GM20000 (cell line): ENCODE measurements at regions not wholly inside any gene's neighbourhood (a gene's known extent, or its start where the extent isn't known, plus 50 kb on each side); places are given as distances from the start of the nearest gene placed in this dataset.

Experiments
- DNase-seq: peaks from one replicate; pipeline ENCODE4 v3.0.0; 2012; ENCODE audit warnings: low spot score
- CTCF ChIP-seq: IDR thresholded peaks from 2 replicates; pipeline ENCODE4 v1.5.1; 2012; ENCODE audit warnings: mild to moderate bottlenecking, control low read depth; ENCODE audit errors: extremely low read depth, missing control alignments

- DNase-seq = no peak
- no peak for TF ChIP-seq CTCF
These were observed 220.1 kb upstream of the DTNBP1 start for GRCh38 chr6:15882915-15883314.

DNA sequence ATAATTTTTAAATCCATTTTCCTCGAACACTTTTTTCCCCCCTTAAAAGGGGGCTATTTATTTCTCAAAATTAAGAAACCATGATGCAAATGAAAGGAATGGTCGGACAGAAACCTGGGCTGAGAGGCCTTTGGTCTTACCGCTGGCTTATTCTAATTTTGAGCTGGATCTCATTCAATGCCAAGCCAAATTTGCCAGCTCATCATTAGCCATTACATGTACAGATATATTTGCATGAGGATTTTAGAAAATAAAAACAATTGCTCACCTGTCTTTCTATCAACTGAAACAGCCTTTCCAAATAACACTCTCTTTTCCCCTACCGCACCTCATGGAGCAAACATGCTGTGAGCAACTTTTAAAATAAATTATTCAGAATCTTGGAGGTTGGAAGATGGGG, 219.5 kb upstream of the DTNBP1 start:
- no peak for TF ChIP-seq CTCF
- no peak for DNase-seq

DNA sequence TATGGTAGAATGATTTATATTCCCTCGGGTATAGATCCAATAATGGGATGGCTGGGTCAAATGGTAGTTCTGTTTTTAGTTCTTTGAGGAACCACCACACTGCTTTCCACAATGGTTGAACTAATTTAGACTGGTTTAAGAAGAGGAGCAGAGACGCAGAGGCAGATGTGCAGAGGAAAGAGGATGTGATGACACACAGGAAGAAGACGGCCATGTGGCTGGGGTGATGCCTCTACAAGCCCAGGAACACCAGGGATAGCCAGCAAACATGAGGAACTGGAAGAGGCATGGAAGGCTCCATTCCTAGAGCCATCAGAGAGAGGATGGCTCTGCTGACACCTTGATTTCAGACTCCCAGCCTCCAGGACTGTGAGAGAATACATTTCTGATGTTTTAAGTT, 218.3 kb upstream of the DTNBP1 start:
- DNase-seq = no peak
- no peak for TF ChIP-seq CTCF

- no peak for TF ChIP-seq CTCF
- no peak for DNase-seq
These were observed 217.6 kb upstream of the DTNBP1 start for GRCh38 chr6:15880262-15880973.

DNA sequence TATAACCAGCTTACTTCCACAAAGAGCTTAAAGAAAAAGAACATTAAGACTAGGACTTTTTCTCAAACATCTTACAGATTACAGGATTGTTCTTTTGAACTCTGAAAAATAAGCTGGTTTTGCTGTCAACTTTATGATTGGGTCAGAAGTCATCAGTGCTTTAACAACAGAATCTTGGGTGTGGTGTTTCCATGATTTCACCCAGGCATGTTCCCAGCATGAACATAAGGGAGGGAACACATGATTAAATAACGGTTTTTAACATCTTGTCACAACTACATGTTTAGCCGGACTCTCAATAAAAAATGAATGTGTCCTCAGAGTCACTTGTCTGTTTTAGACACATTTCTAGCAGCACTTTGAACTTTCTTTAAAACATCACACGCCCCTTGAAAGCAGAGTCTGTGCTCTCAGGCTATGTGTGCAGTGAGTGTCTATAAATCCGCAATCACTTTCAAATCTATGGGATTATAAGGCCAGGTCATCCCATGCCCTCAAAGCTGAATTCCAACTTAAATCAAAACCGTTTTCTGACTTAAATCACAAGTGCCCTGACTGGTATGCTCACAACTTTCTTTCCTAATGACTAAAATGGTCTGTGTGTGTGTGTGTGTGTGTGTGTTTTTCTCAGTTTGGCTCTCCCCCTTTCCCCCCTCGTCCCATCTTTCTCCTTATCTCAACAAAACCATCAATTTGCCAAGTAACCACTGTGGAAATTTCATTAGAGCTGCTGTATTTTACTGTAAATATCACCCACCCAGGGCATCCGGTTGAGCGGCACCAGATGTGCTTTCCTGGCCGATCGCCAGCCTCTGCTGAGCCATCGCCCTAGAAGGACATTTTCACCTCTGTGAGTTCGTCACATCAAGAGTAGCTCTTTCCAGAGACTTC, 216.8 kb upstream of the DTNBP1 start:
- peak; percentile 65 for DNase-seq
- no peak for TF ChIP-seq CTCF

DNA sequence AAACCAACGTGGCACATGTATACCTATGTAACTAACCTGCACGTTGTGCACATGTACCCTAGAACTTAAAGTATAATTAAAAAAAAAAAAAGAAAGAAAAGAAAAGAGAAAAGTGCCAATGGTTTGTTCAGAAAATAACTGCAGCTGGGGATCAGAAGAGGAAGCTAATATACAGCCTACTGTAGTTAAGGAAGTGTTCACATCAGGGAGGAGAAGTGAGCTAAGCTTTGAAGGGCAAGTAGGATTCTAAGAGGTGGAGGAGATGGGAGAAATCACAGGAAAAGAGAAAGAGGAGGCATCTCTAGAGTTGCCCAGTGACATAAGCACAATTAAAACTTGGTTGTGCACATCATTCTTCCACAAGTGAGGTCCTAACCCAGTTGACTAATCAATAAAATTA, 214.4 kb upstream of the DTNBP1 start:
- no peak for DNase-seq
- TF ChIP-seq CTCF = no peak

- peak; percentile 36 for DNase-seq
- no peak for TF ChIP-seq CTCF
These were observed 213.6 kb upstream of the DTNBP1 start for GRCh38 chr6:15876406-15876805.
